Loucy (cell line): ENCODE measurements at regions not wholly inside any gene's neighbourhood (a gene's known extent, or its start where the extent isn't known, plus 50 kb on each side); places are given as distances from the start of the nearest gene placed in this dataset.

Experiments
- EZH2phosphoT487 ChIP-seq: fragments of 200-600 bp; IDR thresholded peaks from 2 replicates; pipeline ENCODE4 v1.6.1; 2018; ENCODE audit warnings: antibody characterized with exemption, mild to moderate bottlenecking, moderate library complexity, borderline replicate concordance
- TF ChIP-seq, protein P1 (sequence below): fragments of 200-600 bp; sonication (generic); conservative IDR thresholded peaks from 2 replicates; pipeline ENCODE4 v1.5.1; 2014; ENCODE audit warnings: mild to moderate bottlenecking, antibody characterized with exemption, low read length

DNA sequence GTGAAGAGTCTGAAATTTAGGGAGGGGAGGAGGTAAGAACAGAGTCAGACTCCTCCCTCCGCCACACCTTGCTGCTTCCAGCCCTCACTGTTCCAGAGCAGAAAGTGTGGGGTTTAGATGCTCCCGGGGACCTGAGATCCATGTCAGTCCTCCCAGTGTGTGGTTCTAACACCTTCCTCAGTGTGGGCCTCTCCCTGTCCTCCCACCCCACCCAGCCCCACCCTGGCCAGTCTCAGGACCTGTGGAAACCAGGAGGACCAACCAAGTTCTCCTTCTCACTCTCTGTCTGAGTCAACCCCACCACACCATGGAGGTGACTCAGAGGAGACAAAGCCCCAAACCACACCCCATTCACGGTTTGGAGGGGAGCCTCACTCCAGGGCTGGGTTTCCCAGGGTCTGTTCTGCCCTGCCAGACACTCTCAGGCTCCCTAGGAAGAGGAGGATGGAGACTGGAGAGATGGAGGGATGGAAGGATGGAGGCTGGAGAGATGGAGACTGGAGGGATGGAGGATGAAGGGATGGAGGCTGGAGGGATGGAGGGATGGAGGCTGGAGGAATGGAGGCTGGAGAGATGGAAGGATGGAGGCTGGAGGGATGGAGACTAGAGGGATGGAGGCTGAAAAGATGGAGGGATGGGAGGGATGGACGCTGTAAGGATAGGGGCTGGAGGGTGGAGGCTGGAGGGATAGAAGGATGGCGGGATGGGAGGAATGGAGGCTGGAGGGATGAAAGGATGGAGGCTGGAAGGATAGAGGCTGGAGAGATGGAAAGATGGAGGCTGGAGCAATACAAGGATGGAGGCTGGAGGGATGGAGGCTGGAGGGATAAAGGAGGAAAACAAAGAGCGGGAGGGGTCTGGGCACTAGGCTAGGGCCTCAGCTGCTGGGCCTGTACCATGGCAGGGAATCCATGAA, 100.9 kb upstream of the RUNX3 start:
- TF ChIP-seq, protein P1, sequence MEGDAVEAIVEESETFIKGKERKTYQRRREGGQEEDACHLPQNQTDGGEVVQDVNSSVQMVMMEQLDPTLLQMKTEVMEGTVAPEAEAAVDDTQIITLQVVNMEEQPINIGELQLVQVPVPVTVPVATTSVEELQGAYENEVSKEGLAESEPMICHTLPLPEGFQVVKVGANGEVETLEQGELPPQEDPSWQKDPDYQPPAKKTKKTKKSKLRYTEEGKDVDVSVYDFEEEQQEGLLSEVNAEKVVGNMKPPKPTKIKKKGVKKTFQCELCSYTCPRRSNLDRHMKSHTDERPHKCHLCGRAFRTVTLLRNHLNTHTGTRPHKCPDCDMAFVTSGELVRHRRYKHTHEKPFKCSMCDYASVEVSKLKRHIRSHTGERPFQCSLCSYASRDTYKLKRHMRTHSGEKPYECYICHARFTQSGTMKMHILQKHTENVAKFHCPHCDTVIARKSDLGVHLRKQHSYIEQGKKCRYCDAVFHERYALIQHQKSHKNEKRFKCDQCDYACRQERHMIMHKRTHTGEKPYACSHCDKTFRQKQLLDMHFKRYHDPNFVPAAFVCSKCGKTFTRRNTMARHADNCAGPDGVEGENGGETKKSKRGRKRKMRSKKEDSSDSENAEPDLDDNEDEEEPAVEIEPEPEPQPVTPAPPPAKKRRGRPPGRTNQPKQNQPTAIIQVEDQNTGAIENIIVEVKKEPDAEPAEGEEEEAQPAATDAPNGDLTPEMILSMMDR, result no peak
- TF ChIP-seq EZH2phosphoT487, result no peak
